Fibroblast of lung (primary cell): ENCODE measurements at regions not wholly inside any gene's neighbourhood (a gene's known extent, or its start where the extent isn't known, plus 50 kb on each side); places are given as distances from the start of the nearest gene placed in this dataset.

Experiments
- DNase-seq, 2 donors: peaks; one replicate each; pipeline versions ENCODE4 v3.0.0 to v3.0.0-alpha.2; 2010; ENCODE audit warnings: low read depth in 2 of 2
- H2AFZ ChIP-seq: 2 replicates; pipeline ENCODE4 v1.5.1; 2012; ENCODE audit warnings: low read length, control low read depth, inconsistent platforms
- H3K27ac ChIP-seq: 2 replicates; pipeline ENCODE4 v1.5.1; 2011; ENCODE audit warnings: low read length, control low read depth; ENCODE audit not compliant: insufficient read depth
- H3K27me3 ChIP-seq: 2 replicates; pipeline ENCODE4 v1.5.1; 2011; ENCODE audit warnings: mild to moderate bottlenecking, low read length; ENCODE audit not compliant: control insufficient read depth, insufficient read depth
- H3K36me3 ChIP-seq: 2 replicates; pipeline ENCODE4 v1.5.1; 2011; ENCODE audit warnings: low read length; ENCODE audit not compliant: control insufficient read depth, insufficient read depth
- H3K4me1 ChIP-seq: 2 replicates; pipeline ENCODE4 v1.5.1; 2011; ENCODE audit warnings: low read length; ENCODE audit not compliant: control insufficient read depth, insufficient read depth; ENCODE audit errors: extremely low read depth
- H3K4me2 ChIP-seq: 2 replicates; pipeline ENCODE4 v1.5.1; 2011; ENCODE audit warnings: low read length, control low read depth; ENCODE audit not compliant: insufficient read depth; ENCODE audit errors: extremely low read depth
- H3K4me3 ChIP-seq, 4 experiments: fragments of 200-600 bp in 1 of 4; sonication (generic) in 1 of 4; replicated peaks in 1 of 4; 2 replicates each; pipeline ENCODE4 v1.5.1; 2011 to 2016; ENCODE audit warnings: low read length in 4 of 4, low read depth in 3 of 4, mild to moderate bottlenecking in 3 of 4, control low read depth in 2 of 4, inconsistent platforms in 1 of 4, mixed read lengths in 1 of 4; ENCODE audit not compliant: insufficient read depth in 1 of 4; ENCODE audit errors: control extremely low read depth in 1 of 4
- H3K79me2 ChIP-seq: 2 replicates; pipeline ENCODE4 v1.5.1; 2012; ENCODE audit warnings: mild to moderate bottlenecking, low read length, inconsistent platforms; ENCODE audit not compliant: control insufficient read depth, insufficient read depth
- H3K9ac ChIP-seq: 2 replicates; pipeline ENCODE4 v1.5.1; 2011; ENCODE audit warnings: mild to moderate bottlenecking, low read length, control low read depth; ENCODE audit not compliant: insufficient read depth
- H3K9me3 ChIP-seq: 2 replicates; pipeline ENCODE4 v1.5.1; 2012; ENCODE audit warnings: low read depth, low read length; ENCODE audit not compliant: control insufficient read depth, insufficient read depth
- H4K20me1 ChIP-seq: 2 replicates; pipeline ENCODE4 v1.5.1; 2011; ENCODE audit warnings: low read length; ENCODE audit not compliant: control insufficient read depth, insufficient read depth; ENCODE audit errors: extremely low read depth
- CTCF ChIP-seq, 2 donors: IDR thresholded peaks in 1 of 2; conservative IDR thresholded peaks in 1 of 2; 1 replicate in 1 of 2; 2 replicates in 1 of 2; pipeline ENCODE4 v1.5.1; 2011 to 2012; ENCODE audit warnings: low read length in 2 of 2, control low read depth in 1 of 2, inconsistent platforms in 1 of 2, low read depth in 1 of 2, mild to moderate bottlenecking in 1 of 2
- EZH2 ChIP-seq: IDR thresholded peaks from 2 replicates; pipeline ENCODE4 v1.5.1; 2012; ENCODE audit warnings: low read length, control low read depth, mild to moderate bottlenecking; ENCODE audit errors: missing control alignments

GRCh38 chr18:66687635-66688034 is 83.7 kb upstream of the CDH19 start:
- TF ChIP-seq EZH2, result no peak
- no peak for TF ChIP-seq CTCF (conservative IDR thresholded peaks at IDR 0.05 in 1 of 2, IDR thresholded peaks at IDR 0.05 in 1 of 2; ENCODE audit: low read depth in 1 of 2, low read length in 2 of 2)
- Histone ChIP-seq H3K9me3 (no peaks in the 10 kb centered on the region), H3K4me3 (no peak overlapping the region), H3K4me2 (no peak overlapping the region), H3K36me3 (no peaks in the 10 kb centered on the region), H4K20me1 (no peaks in the 10 kb centered on the region), H3K27me3 (no peaks in the 10 kb centered on the region), H3K4me1 (no peaks in the 10 kb centered on the region), H3K9ac (no peak overlapping the region), H3K27ac (no peak overlapping the region), H2AFZ (no peak overlapping the region), H3K79me2 (no peaks in the 10 kb centered on the region)
- DNase-seq, result no peak

GRCh38 chr18:66682855-66683322 is 79.0 kb upstream of the CDH19 start:
- H3K9me3 ChIP-seq, result no peaks in the 10 kb centered on the region
- no peak overlapping the region for H3K4me3 ChIP-seq
- peak in 1 of 2 donors; percentile 15 for DNase-seq
- no peaks in the 10 kb centered on the region for H3K79me2 ChIP-seq
- no peak overlapping the region for H3K27ac ChIP-seq
- no peak overlapping the region for H3K9ac ChIP-seq
- H3K27me3 ChIP-seq, result no peaks in the 10 kb centered on the region
- H3K36me3 ChIP-seq, result no peaks in the 10 kb centered on the region
- no peaks in the 10 kb centered on the region for H4K20me1 ChIP-seq
- peak overlapping the region; percentile 19 for H2AFZ ChIP-seq
- no peak overlapping the region for H3K4me2 ChIP-seq
- H3K4me1 ChIP-seq, result no peaks in the 10 kb centered on the region
- TF ChIP-seq CTCF (conservative IDR thresholded peaks at IDR 0.05 in 1 of 2, IDR thresholded peaks at IDR 0.05 in 1 of 2; ENCODE audit: low read depth in 1 of 2, low read length in 2 of 2), result no peak
- TF ChIP-seq EZH2, result no peak

- H3K27ac ChIP-seq, result no peak overlapping the region
- no peaks in the 10 kb centered on the region for H3K4me1 ChIP-seq
- H3K9me3 ChIP-seq, result no peaks in the 10 kb centered on the region
- no peak overlapping the region for H3K9ac ChIP-seq
- H3K4me2 ChIP-seq, result no peak overlapping the region
- no peak for TF ChIP-seq EZH2
- TF ChIP-seq CTCF (conservative IDR thresholded peaks at IDR 0.05 in 1 of 2, IDR thresholded peaks at IDR 0.05 in 1 of 2; ENCODE audit: low read depth in 1 of 2, low read length in 2 of 2), result no peak
- no peaks in the 10 kb centered on the region for H3K79me2 ChIP-seq
- no peak overlapping the region for H2AFZ ChIP-seq
- H3K27me3 ChIP-seq, result no peaks in the 10 kb centered on the region
- H3K4me3 ChIP-seq, result no peak overlapping the region
- no peaks in the 10 kb centered on the region for H4K20me1 ChIP-seq
- no peaks in the 10 kb centered on the region for H3K36me3 ChIP-seq
- no peak for DNase-seq
Observed at GRCh38 chr18:66676699-66677098, 72.8 kb upstream of the CDH19 start.
